ENCODE measurements at regions not wholly inside any gene's neighbourhood (a gene's known extent, or its start where the extent isn't known, plus 50 kb on each side); places are given as distances from the start of the nearest gene placed in this dataset.

DNA sequence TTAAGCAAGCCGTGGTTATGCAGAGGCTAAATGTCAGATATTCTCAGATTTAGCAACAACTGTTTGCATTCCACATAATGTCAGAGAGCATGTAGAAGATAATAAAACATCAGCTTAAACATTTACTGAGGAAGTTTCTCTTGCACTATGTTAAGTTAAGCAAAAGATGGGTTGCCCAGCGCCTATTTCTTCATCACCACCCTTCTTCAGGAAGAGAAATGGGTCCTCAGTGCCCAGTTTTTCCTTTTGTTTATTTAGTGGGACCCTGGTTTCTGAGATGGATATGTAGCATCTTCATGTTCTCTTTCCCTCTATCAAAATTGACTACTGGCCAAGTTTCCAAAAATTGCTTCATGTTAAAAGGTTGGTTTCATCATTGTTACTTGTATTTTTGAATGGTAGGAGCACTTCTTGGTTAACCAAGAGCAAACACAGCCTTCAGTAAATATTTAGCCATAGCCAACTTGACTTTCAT, 356.8 kb downstream of the RFC3 start:
- H3K27ac ChIP-seq = no peak overlapping the region
- no peaks in the 10 kb centered on the region for H3K27me3 ChIP-seq
- H3K36me3 ChIP-seq (replicated peaks in 1 of 2) = no peaks in the 10 kb centered on the region
- H3K4me1 ChIP-seq (replicated peaks in 1 of 2) = no peaks in the 10 kb centered on the region
- no peak for TF ChIP-seq POLR2A (IDR thresholded peaks at IDR 0.05)
- TF ChIP-seq, protein P1, sequence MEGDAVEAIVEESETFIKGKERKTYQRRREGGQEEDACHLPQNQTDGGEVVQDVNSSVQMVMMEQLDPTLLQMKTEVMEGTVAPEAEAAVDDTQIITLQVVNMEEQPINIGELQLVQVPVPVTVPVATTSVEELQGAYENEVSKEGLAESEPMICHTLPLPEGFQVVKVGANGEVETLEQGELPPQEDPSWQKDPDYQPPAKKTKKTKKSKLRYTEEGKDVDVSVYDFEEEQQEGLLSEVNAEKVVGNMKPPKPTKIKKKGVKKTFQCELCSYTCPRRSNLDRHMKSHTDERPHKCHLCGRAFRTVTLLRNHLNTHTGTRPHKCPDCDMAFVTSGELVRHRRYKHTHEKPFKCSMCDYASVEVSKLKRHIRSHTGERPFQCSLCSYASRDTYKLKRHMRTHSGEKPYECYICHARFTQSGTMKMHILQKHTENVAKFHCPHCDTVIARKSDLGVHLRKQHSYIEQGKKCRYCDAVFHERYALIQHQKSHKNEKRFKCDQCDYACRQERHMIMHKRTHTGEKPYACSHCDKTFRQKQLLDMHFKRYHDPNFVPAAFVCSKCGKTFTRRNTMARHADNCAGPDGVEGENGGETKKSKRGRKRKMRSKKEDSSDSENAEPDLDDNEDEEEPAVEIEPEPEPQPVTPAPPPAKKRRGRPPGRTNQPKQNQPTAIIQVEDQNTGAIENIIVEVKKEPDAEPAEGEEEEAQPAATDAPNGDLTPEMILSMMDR (IDR thresholded peaks at IDR 0.05) = no peak
- H3K9me3 ChIP-seq (replicated peaks in 1 of 3) = no peaks in the 10 kb centered on the region
- 64 to 84% (median 71%) methylated on average over 2 of the region's 2 CpGs for WGBS, 4 donors
- intact Hi-C loops (cut with DNase I) = no loop called here
- DNase-seq = no peak
- H3K4me3 ChIP-seq = no peak overlapping the region

- Histone ChIP-seq H3K27me3 (no peaks in the 10 kb centered on the region), H3K4me3 (no peak overlapping the region), H3K27ac (no peak overlapping the region), H3K36me3 (replicated peaks in 1 of 2) (no peaks in the 10 kb centered on the region), H3K4me1 (replicated peaks in 1 of 2) (no peaks in the 10 kb centered on the region), H3K9me3 (replicated peaks in 1 of 3) (no peaks in the 10 kb centered on the region)
- 85 to 90% (median 89%) methylated on average over 2 of the region's 2 CpGs for WGBS, 4 donors
- DNase-seq = no peak
- intact Hi-C loops (cut with DNase I) = no loop called here
- no peak for TF ChIP-seq POLR2A (IDR thresholded peaks at IDR 0.05)
- TF ChIP-seq, protein P1 (IDR thresholded peaks at IDR 0.05) = no peak
Measured at GRCh38 chr13:34175551-34175950, 357.6 kb downstream of the RFC3 start.

GRCh38 chr13:34176633-34177032, 358.7 kb downstream of the RFC3 start:
- H3K9me3 ChIP-seq (replicated peaks in 1 of 3) = no peaks in the 10 kb centered on the region
- no peak for DNase-seq
- H3K4me3 ChIP-seq = no peak overlapping the region
- TF ChIP-seq, protein P1 (IDR thresholded peaks at IDR 0.05) = no peak
- no peak for TF ChIP-seq POLR2A (IDR thresholded peaks at IDR 0.05)
- no peaks in the 10 kb centered on the region for H3K36me3 ChIP-seq (replicated peaks in 1 of 2)
- no peaks in the 10 kb centered on the region for H3K27me3 ChIP-seq
- intact Hi-C loops (cut with DNase I) = no loop called here
- no peaks in the 10 kb centered on the region for H3K4me1 ChIP-seq (replicated peaks in 1 of 2)
- H3K27ac ChIP-seq = no peak overlapping the region
- WGBS, 4 donors = 74 to 78% (median 77%) methylated on average over 5 of the region's 5 CpGs

DNA sequence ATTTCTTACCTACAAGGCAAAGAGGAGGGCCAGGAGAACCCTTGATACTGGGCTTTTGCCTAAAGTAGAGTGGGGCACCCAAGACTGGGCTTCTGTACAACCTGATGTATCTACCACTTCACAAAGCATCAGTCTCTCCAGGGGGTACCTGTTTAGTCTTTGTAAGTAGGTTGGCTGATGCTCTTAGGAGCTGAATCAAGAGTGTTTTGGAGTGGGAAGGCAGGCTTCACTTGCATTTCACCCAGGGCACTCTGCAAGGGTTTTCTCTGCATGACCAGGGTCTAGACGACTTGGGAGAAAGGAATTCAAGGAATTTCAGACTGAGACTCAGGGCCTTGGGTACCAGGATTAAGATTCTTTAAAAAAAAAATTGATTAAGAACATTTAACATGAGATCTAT, 361.5 kb downstream of the RFC3 start:
- WGBS, 4 donors = 63 to 72% (median 66%) methylated on average over 1 of the region's 1 CpG
- no peak for DNase-seq
- Histone ChIP-seq H3K4me3 (no peak overlapping the region), H3K36me3 (replicated peaks in 1 of 2) (no peaks in the 10 kb centered on the region), H3K27me3 (no peaks in the 10 kb centered on the region), H3K4me1 (replicated peaks in 1 of 2) (no peaks in the 10 kb centered on the region), H3K9me3 (replicated peaks in 1 of 3) (no peaks in the 10 kb centered on the region), H3K27ac (no peak overlapping the region)
- intact Hi-C loops (cut with DNase I) = no loop called here
- no peak for TF ChIP-seq POLR2A (IDR thresholded peaks at IDR 0.05)
- TF ChIP-seq, protein P1 (IDR thresholded peaks at IDR 0.05) = no peak
